ENCODE measurements at regions not wholly inside any gene's neighbourhood (a gene's known extent, or its start where the extent isn't known, plus 50 kb on each side); places are given as distances from the start of the nearest gene placed in this dataset.

- DNase-seq: no peak
Observed at GRCh38 chr22:49096476-49096875, 731.2 kb downstream of the BRD1 start.

DNA sequence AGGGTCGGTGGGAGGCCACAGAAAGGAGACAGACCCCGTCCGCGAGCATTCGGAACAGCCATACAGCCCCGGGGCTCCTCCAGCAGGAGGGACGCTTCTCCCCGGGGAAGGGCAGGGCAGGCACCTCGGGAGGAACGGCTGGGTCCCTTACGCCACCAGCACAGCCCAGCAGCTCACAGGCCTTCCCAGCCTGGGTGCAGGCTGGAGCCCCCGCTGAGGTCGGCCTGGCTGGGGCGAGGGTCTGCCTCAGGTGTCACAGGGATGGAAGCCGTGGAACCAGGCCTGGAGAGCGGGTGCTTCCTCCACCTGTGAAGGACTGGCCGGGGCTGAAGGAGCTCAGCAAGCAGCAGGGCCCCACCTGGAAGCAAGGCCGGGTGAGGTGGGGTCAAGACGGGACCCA, 732.3 kb downstream of the BRD1 start:
- no peak for DNase-seq

- no peak for DNase-seq
Observed at GRCh38 chr22:49094858-49095257, 732.8 kb downstream of the BRD1 start.

DNA sequence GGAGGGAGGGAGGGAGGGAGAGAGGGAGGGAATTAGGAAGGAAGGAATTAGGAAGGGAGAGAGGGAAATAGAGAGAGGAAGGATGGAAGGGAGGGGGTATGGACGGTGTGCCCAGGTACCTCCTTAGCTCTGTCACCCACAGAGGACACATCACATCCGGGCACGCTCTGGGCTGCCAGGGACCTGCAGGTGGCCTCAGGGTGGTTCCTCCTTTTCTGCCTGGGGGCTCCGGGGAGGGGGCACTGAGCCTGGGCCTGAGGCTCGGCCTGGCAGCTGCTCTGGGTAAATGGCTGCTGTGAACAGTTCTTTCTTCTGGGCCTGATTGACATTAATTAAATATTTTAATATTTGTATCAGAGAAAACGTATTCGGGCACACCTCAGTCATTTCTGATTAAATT, 733.5 kb downstream of the BRD1 start:
- DNase-seq: no peak

GRCh38 chr22:49093192-49093880, 734.3 kb downstream of the BRD1 start:
- no peak for DNase-seq

- DNase-seq: no peak
Observed at GRCh38 chr22:49092716-49093115, 735.0 kb downstream of the BRD1 start.

- no peak for DNase-seq
Observed at GRCh38 chr22:49091917-49092545, 735.6 kb downstream of the BRD1 start.

- DNase-seq: no peak
Observed at GRCh38 chr22:49091451-49091850, 736.2 kb downstream of the BRD1 start.

DNA sequence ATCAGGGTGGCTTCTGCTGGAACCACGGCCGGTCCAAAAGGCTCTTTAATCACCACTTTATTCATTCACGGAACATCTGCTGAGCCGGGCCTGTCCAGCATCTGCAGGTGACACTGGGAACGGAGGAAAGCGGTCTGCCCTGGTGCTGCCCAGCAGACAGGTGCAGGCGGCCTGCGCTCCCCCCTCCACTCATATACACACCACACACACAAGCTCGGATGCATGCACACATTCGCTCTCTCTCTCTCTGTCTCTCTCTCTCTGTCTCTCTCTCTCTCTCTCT, 736.9 kb downstream of the BRD1 start:
- no peak for DNase-seq

DNA sequence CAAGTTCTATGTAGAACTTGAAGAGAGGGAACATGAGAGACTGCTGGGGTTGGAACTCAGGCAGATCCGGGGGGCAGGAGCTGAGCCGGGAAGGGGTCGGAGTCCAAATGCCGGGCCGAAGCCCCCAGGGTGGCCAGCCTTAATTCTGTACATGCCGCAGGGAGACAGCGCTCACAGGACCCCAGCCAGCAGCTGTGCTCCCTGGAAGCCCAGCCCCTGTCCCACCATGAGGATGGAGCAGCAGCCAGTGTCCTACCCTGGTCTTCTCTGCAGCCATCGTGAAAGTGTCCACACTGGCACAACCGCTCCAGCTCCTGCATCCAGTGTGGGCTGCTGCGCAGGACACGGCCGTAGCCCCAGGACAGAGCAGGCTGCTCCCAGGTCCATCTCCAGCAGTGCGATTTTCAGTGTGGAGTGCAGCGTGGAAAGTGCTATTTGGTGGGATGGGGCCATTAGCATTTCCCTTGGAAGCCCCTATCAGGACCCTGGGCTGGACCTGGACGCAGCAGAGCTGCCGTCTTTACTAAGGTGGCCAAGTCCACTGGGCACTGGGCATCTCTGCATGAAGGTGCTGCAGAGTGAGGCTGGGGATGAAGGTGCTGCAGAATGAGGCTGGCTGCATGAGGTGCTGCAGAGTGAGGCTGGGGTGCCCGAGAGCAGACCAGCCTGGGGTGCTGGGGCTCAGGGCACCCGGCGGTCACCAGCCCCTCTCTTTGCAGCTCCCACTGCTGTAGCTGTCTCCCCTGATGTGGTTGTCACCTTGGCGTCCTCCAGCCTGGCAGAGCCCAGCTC, 737.4 kb downstream of the BRD1 start:
- no peak for DNase-seq

- DNase-seq: no peak
Observed at GRCh38 chr22:49088801-49089791, 738.6 kb downstream of the BRD1 start.

GRCh38 chr22:49087716-49088601, 739.7 kb downstream of the BRD1 start:
- no peak for DNase-seq

GRCh38 chr22:49087198-49087597, 740.5 kb downstream of the BRD1 start:
- DNase-seq: no peak

- no peak for DNase-seq
Observed at GRCh38 chr22:49086606-49087157, 741.0 kb downstream of the BRD1 start.

DNA sequence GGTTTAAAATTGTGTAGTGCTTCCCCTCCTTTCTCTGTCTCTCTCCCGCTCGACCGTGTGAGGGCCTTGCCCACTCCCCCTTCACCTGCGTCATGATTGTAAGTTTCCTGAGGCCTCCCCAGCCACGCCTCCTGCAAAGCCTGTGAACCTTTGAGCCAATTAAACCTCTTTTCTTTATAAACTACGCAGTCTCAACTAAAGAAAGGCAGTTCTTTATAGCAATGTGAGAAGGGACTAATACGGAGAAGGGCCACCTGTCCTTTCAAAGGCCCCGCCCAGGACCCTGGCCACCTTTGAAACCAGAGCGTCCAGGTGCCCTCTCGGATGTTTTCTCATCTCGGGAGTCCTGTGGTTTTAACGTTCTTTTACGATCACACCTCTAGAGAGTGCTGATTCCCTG, 741.5 kb downstream of the BRD1 start:
- no peak for DNase-seq

DNA sequence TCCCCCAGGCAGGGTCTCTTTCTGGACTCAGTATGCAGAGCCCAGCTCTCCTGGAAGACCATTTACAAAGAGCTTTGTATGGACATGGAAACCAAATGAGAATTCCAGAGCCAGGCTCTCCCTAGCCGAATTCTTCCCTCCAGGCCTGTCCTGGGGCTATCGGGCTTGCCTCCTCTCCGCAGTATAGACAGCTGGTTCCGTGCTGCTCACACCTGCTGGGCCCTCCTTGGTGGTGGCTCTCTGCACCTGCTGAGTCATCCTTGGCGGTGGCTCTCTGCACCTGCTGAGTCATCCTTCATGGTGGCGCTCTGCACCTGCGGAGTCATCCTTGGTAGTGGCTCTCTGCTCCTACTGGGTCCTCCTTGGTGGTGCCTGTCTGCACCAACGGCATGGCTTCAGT, 743.5 kb downstream of the BRD1 start:
- no peak for DNase-seq

GRCh38 chr22:49083607-49084006, 744.1 kb downstream of the BRD1 start:
- DNase-seq: no peak

GRCh38 chr22:49082451-49082850, 745.2 kb downstream of the BRD1 start:
- no peak for DNase-seq

DNA sequence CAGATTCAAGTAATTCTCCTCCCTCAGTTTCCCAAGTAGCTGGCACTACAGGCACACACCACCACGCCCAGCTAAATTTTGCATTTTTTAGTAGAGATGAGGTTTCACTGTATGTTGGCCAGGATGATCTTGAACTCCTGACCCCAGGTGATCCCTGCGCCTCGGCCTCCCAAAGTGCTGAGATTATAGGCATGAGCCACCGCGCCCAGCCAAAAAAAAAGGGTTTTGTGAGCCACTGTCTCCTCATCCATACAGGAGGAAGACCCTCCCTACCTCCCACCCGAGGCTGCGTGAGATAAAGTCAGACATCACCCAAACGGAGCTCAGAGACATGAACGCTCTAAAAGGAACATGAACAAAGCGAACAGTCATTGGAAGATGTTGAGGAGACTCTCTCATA, 745.7 kb downstream of the BRD1 start:
- DNase-seq: no peak

DNA sequence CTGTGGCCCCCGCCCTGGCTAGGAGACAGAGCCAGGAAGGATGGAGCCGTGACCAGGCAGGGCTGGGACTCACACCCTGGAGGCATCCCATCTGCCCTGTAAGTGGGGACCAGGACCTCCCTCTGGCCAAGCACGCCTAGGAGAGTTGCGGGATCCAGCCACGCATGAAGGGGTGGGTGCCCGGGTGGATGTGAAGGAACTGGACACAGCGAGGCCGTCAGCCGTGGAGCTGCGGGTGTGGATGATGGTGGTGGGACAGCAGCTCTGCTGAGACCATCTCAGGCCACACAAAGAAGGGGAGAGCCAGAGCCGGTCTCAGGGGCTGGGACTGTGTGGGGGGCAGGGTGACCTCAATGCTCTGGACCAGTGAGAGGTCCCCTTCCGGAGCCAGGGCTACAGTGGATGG, 746.4 kb downstream of the BRD1 start:
- DNase-seq: no peak

- DNase-seq: no peak
Observed at GRCh38 chr22:49080631-49081030, 747.0 kb downstream of the BRD1 start.
